Right lobe of liver (tissue), 4 donors: ENCODE measurements at regions not wholly inside any gene's neighbourhood (a gene's known extent, or its start where the extent isn't known, plus 50 kb on each side); places are given as distances from the start of the nearest gene placed in this dataset.

ENCODE experiments used
- POLR2A ChIP-seq: fragments of 450-650 bp; IDR thresholded peaks from one replicate; pipeline ENCODE4 v1.6.1; 2017; ENCODE audit warnings: antibody characterized with exemption, mild to moderate bottlenecking
- TF ChIP-seq, protein P1 (sequence below), 4 donors: fragments of 200-600 bp in 3 of 4; fragments of 450-650 bp in 1 of 4; IDR thresholded peaks; one replicate each; pipeline versions ENCODE4 v1.5.1 to v1.8.0; 2016 to 2022; ENCODE audit warnings: antibody characterized with exemption in 4 of 4, mild to moderate bottlenecking in 2 of 4
- donor health status: DM: no; HTN: no; CAD: no.
- donor health status: DM: no; HTN: no; CAD: no.
- donor health status: DM: no; HTN: yes; CAD: no.

GRCh38 chr7:10657837-10658236 lies 315.8 kb upstream of the PHF14 start:
- TF ChIP-seq POLR2A, result no peak
- TF ChIP-seq, protein P1, sequence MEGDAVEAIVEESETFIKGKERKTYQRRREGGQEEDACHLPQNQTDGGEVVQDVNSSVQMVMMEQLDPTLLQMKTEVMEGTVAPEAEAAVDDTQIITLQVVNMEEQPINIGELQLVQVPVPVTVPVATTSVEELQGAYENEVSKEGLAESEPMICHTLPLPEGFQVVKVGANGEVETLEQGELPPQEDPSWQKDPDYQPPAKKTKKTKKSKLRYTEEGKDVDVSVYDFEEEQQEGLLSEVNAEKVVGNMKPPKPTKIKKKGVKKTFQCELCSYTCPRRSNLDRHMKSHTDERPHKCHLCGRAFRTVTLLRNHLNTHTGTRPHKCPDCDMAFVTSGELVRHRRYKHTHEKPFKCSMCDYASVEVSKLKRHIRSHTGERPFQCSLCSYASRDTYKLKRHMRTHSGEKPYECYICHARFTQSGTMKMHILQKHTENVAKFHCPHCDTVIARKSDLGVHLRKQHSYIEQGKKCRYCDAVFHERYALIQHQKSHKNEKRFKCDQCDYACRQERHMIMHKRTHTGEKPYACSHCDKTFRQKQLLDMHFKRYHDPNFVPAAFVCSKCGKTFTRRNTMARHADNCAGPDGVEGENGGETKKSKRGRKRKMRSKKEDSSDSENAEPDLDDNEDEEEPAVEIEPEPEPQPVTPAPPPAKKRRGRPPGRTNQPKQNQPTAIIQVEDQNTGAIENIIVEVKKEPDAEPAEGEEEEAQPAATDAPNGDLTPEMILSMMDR (IDR thresholded peaks at IDR 0.05), result no peak
